AG04449 (cell line): ENCODE measurements at regions not wholly inside any gene's neighbourhood (a gene's known extent, or its start where the extent isn't known, plus 50 kb on each side); places are given as distances from the start of the nearest gene placed in this dataset.

Experiments
- CTCF ChIA-PET: fragments of 350-600 bp; formaldehyde crosslinking; extraction: SDS; loops from one replicate; lab custom pipeline; 2021; ENCODE audit warnings: antibody characterized with exemption; lab: Yijun Ruan, JAX
- POLR2A ChIA-PET: fragments of 400-600, 350-600 bp; formaldehyde crosslinking; extraction: SDS; loops from one replicate; lab custom pipeline; 2020; ENCODE audit warnings: antibody characterized with exemption, inconsistent platforms; lab: Yijun Ruan, JAX
- DNase-seq: peaks from one replicate; pipeline ENCODE4 v3.0.0-alpha.2; 2010; ENCODE audit warnings: low read depth, low spot score
- H3K4me3 ChIP-seq: 2 replicates; pipeline ENCODE4 v1.5.1; 2011; ENCODE audit warnings: low read depth, mild to moderate bottlenecking, control low read depth, low read length
- CTCF ChIP-seq: IDR thresholded peaks from one replicate; pipeline ENCODE4 v1.5.1; 2011; ENCODE audit warnings: mild to moderate bottlenecking, moderate library complexity, low read length, control low read depth, inconsistent platforms; ENCODE audit not compliant: insufficient read depth; ENCODE audit errors: missing control alignments

GRCh38 chr6:49370518-49370917, 92.5 kb downstream of the MMUT start:
- TF ChIP-seq CTCF = no peak
- H3K4me3 ChIP-seq = no peak overlapping the region
- ChIA-PET CTCF (no interaction called here), POLR2A (no interaction called here)
- no peak for DNase-seq

GRCh38 chr6:49366539-49366938, 96.5 kb downstream of the MMUT start:
- DNase-seq = no peak
- ChIA-PET CTCF (no interaction called here), POLR2A (no interaction called here)
- no peak for TF ChIP-seq CTCF
- no peak overlapping the region for H3K4me3 ChIP-seq

- no peak for TF ChIP-seq CTCF
- H3K4me3 ChIP-seq = no peak overlapping the region
- ChIA-PET CTCF (no interaction called here), POLR2A (no interaction called here)
- no peak for DNase-seq
These were observed 114.5 kb downstream of the MMUT start for GRCh38 chr6:49348561-49348960.

- DNase-seq = no peak
- CTCF ChIA-PET = no interaction called here
- TF ChIP-seq CTCF = no peak
- POLR2A ChIA-PET = no interaction called here
- no peak overlapping the region for H3K4me3 ChIP-seq
These were observed 120.6 kb downstream of the MMUT start for GRCh38 chr6:49342410-49342809.

- CTCF ChIA-PET = no interaction called here
- TF ChIP-seq CTCF = no peak
- POLR2A ChIA-PET = no interaction called here
- no peak overlapping the region for H3K4me3 ChIP-seq
- no peak for DNase-seq
These were observed 121.2 kb downstream of the MMUT start for GRCh38 chr6:49341869-49342268.

GRCh38 chr6:49339096-49339495, 124.0 kb downstream of the MMUT start:
- no peak for TF ChIP-seq CTCF
- no peak for DNase-seq
- H3K4me3 ChIP-seq = no peak overlapping the region
- ChIA-PET CTCF (no interaction called here), POLR2A (no interaction called here)
